Small intestine (tissue), 7 donors: ENCODE measurements at regions not wholly inside any gene's neighbourhood (a gene's known extent, or its start where the extent isn't known, plus 50 kb on each side); places are given as distances from the start of the nearest gene placed in this dataset.

Experiments
- DNase-seq, 2 donors: peaks; one replicate each; pipeline versions ENCODE4 v3.0.0 to v3.0.0-alpha.2; 2013
- FAIRE-seq: peaks from 2 replicates; lab custom pipeline; 2012; peaks lifted over from hg19 to GRCh38; lab: Jason Lieb, UNC
- H3K27ac ChIP-seq, 3 donors: one replicate each; pipeline ENCODE4 v1.5.1; 2013; ENCODE audit warnings: low read length in 2 of 3, mild to moderate bottlenecking in 2 of 3, control low read depth in 1 of 3, inconsistent platforms in 1 of 3, low read depth in 1 of 3, moderate library complexity in 1 of 3
- H3K27me3 ChIP-seq, 3 donors: one replicate each; pipeline ENCODE4 v1.6.1; 2013; ENCODE audit warnings: low read length in 3 of 3, inconsistent platforms in 1 of 3; ENCODE audit not compliant: control insufficient read depth in 3 of 3, insufficient read depth in 3 of 3
- H3K36me3 ChIP-seq, 3 donors: one replicate each; pipeline ENCODE4 v1.6.1; 2013; ENCODE audit warnings: low read length in 3 of 3, inconsistent platforms in 1 of 3, low read depth in 1 of 3, mild to moderate bottlenecking in 1 of 3, moderate library complexity in 1 of 3; ENCODE audit not compliant: control insufficient read depth in 3 of 3, insufficient read depth in 2 of 3
- H3K4me1 ChIP-seq, 3 donors: one replicate each; pipeline ENCODE4 v1.6.1; 2013; ENCODE audit warnings: low read length in 2 of 3, inconsistent platforms in 1 of 3, low read depth in 1 of 3, mild to moderate bottlenecking in 1 of 3, moderate library complexity in 1 of 3; ENCODE audit not compliant: control insufficient read depth in 3 of 3, insufficient read depth in 2 of 3
- H3K4me3 ChIP-seq, 3 donors: one replicate each; pipeline ENCODE4 v1.5.1; 2013; ENCODE audit warnings: low read length in 3 of 3, control low read depth in 1 of 3, inconsistent platforms in 1 of 3, low read depth in 1 of 3, mild to moderate bottlenecking in 1 of 3, moderate library complexity in 1 of 3
- H3K9me3 ChIP-seq, 2 donors: one replicate each; pipeline ENCODE4 v1.6.1; 2013; ENCODE audit warnings: low read depth in 1 of 2, low read length in 1 of 2; ENCODE audit not compliant: control insufficient read depth in 2 of 2, insufficient read depth in 1 of 2
- WGBS, 3 donors: extraction: QIAGEN DNeasy Blood & Tissue Kit; methylation state at CpG; one replicate each; pipeline ENCODE4 v1.1.7; 2013; 5-methylcytosine and 5-hydroxymethylcytosine counted together
- donor health status: healthy with polysubstance abuse.
- donor health status: control.
- donor health status: control.
- donor health status: Bipolar disorder and iron deficiency.
- donor health status: healthy.

DNA sequence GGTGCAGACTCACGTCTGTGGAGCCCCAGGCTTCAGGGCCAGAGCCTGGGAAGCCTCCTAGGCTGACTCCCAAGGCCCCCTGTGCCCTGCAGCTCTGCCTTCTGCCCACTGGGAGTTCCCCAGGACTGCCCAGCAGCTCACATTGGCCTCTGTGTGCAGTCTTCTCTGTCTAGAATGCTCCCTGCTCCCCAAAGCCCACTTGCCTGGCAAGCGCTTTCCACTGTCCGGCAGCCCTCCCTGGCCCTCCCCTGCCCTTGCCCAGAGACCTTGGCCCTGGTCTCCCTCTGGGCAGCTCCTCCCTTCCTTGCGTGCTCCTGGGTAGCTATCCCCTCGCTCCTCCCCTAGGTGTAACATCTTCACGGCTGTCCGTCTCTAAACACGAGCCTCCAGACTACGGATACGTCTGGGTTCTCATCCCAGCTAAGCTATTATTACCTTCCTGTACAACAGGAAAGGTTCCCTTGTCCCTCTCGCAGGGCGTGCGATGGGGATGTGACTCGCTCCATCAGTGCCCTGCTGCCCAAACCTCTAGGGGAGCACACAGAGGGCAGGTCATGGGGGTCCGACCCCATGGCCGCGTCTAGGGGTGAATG is 325.5 kb upstream of the RTL1 start:
- no peak overlapping the region for H3K4me3 ChIP-seq
- H3K9me3 ChIP-seq, result no peaks in the 10 kb centered on the region
- no peak overlapping the region for H3K27ac ChIP-seq
- 88 to 92% (median 90%) methylated on average over 17 of the region's 17 CpGs for WGBS, 3 donors
- H3K4me1 ChIP-seq, result peaks cover 0 to 40% (median 0%) of the 10 kb centered on the region in 3 donors
- DNase-seq (no peak), FAIRE-seq (no peak)
- peaks cover 0 to 4% (median 0%) of the 10 kb centered on the region in 3 donors for H3K36me3 ChIP-seq
- no peaks in the 10 kb centered on the region for H3K27me3 ChIP-seq

DNA sequence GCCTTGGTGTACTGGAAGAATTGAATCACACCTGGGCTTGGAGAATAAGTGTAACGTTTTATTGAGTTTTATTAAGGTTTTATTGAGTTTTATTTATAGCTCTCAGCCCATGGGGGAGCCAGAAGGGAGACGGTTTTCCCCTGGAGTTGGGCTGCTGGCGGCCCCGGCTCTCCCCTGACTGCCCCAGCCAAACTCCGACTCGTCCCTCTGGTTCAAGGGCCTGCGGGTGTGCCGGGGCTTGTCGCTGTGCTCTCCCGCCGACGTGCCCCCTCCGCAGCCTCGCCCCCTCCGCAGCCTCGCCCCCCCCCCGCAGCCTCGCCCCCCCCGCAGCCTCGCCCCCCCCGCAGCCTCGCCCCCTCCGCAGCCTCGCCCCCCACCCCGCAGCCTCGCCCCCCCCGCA is 326.1 kb upstream of the RTL1 start:
- FAIRE-seq (no peak), DNase-seq (no peak)
- 64 to 78% (median 75%) methylated on average over 9 to 21 of the region's 27 CpGs for WGBS, 3 donors
- H3K27ac ChIP-seq, result no peak overlapping the region
- H3K9me3 ChIP-seq, result no peaks in the 10 kb centered on the region
- no peaks in the 10 kb centered on the region for H3K27me3 ChIP-seq
- peaks cover 0 to 4% (median 0%) of the 10 kb centered on the region in 3 donors for H3K36me3 ChIP-seq
- H3K4me1 ChIP-seq, result peaks cover 0 to 41% (median 0%) of the 10 kb centered on the region in 3 donors
- H3K4me3 ChIP-seq, result no peak overlapping the region

DNA sequence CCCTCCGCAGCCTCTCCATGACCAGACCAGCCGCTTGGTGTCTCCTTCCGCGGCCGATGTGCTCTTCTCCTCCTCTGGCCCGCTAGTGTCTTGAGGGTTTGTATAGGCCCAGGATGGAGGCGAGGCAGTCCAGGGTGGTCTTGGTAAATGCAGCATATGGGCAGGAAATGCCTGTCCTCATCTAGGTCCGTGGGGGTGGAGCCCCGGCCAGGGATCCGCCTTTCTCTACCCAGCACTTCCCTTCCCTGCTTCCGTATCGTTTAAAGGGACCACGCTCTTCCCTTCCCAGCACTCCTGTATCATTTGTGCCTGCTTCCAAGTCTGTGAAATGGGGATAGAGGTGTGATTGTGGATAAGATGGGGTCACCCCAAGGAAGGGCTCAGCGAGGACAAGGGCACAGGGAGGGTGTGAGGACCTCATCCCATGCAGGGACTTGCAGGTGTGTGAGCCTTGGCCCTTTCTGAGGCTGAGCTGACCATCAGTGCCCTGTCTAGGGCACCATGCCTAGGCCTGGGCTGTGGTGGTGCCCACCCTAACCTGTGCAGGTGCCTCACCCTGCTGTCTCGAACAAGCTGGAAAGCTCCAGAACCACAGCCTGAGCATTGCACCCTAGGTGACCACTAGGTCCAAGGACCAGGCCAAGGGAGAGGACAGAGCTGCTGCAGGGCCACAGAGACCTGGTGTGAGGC is 326.8 kb upstream of the RTL1 start:
- no peak overlapping the region for H3K27ac ChIP-seq
- WGBS, 3 donors, result 83 to 85% (median 84%) methylated on average over 13 to 15 of the region's 15 CpGs
- no peaks in the 10 kb centered on the region for H3K27me3 ChIP-seq
- peaks cover 0 to 39% (median 0%) of the 10 kb centered on the region in 3 donors for H3K4me1 ChIP-seq
- FAIRE-seq, result no peak
- H3K9me3 ChIP-seq, result no peaks in the 10 kb centered on the region
- peaks cover 0 to 4% (median 0%) of the 10 kb centered on the region in 3 donors for H3K36me3 ChIP-seq
- DNase-seq, result no peak
- no peak overlapping the region for H3K4me3 ChIP-seq

DNA sequence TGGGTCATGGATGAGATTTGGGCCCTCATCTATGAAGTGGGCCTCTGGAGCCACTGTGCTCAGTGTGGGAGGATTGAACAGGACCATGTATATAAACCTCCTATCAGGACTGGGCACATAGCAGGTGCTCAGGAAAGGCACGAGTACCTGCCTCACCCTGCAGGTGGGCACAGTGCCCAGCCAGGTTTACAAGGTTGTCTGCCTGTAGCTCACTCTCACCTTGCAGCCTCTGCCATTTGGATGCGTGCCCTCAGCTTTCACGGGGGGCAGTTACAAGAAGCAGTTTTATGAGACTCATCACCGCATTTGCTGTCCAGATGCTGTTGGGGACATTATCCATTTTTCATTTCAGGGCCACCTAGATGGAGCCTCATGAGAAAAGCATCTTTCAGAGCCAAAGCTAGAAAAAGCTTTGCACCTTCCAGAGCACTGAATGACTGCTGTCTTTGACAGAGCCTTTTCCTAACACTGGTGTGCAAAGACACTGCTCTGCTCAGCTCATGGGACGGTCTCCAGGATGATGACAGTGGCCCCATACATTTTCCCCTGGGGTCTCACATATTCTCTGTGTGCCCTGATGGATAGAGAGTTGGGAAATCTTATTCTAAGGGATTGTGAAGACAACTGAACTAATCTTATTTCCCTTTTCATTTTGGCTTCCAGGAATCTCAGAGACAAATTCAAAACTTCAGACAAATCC is 327.5 kb upstream of the RTL1 start:
- no peaks in the 10 kb centered on the region for H3K27me3 ChIP-seq
- peaks cover 0 to under 1% (median 0%) of the 10 kb centered on the region in 3 donors for H3K36me3 ChIP-seq
- FAIRE-seq (no peak), DNase-seq (no peak)
- no peaks in the 10 kb centered on the region for H3K9me3 ChIP-seq
- no peak overlapping the region for H3K27ac ChIP-seq
- H3K4me3 ChIP-seq, result no peak overlapping the region
- 41 to 80% (median 51%) methylated on average over 5 of the region's 5 CpGs for WGBS, 3 donors
- H3K4me1 ChIP-seq, result peaks cover 0 to 34% (median 0%) of the 10 kb centered on the region in 3 donors

DNA sequence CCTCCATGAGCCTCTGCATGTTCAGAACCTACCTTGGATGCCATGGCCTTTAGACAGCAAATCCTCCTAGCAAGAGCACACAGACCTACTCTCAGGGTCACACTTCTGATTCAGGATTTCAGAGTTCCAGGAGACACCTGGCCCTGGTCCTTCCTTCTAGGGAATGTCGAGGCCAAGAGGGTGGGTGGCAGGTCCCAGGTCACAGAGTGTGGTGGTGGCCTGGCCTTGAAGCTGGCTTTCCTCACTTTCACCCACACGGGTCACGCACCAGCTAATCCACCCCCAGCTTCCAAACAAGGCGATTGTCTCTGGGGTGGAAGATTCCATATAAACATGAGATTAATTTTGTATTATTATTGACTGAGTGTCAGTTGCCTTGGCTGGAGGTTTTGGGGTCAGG is 328.3 kb upstream of the RTL1 start:
- FAIRE-seq, result no peak
- Histone ChIP-seq H3K4me3 (no peak overlapping the region), H3K9me3 (no peaks in the 10 kb centered on the region), H3K36me3 (no peaks in the 10 kb centered on the region), H3K4me1 (peaks cover 0 to 25% (median 0%) of the 10 kb centered on the region in 3 donors), H3K27me3 (no peaks in the 10 kb centered on the region), H3K27ac (no peak overlapping the region)
- 76 to 87% (median 79%) methylated on average over 4 of the region's 4 CpGs for WGBS, 3 donors
- DNase-seq, result no peak

DNA sequence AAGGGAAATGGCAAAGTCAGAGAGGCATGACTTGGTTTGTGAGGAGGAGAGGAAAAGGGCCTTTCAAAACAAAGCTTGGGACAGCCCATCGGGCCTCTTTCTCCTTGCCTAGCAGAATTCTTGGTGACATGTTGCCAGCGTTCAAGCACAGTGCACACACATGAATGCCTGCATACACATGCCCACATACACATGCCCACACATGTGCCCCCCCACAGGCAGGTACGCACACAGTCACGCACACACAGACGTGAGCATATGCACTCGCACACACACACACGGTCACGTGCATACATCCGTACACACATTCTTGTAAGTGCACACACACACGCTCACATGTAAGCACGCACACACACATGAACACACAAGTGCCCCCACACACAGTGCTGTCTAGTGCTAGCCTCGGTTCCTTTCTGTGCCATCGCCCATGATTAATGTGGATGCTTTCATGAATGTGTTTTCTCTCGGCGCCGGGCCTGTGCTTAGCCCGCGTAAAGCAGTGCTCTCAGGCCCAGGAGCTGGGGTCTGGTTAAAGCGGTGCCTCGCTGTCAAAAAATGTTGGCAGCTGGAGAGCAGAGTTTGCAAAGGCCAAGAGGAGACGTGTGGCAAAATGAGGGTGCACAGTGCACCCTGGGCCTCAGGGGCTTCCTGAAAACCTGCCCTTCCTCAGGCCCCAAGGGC is 328.8 kb upstream of the DIO3 start:
- H3K9me3 ChIP-seq, result no peaks in the 10 kb centered on the region
- no peak overlapping the region for H3K27ac ChIP-seq
- FAIRE-seq (no peak), DNase-seq (no peak)
- no peak overlapping the region for H3K4me3 ChIP-seq
- H3K4me1 ChIP-seq, result peaks cover 0 to 22% (median 0%) of the 10 kb centered on the region in 3 donors
- H3K27me3 ChIP-seq, result no peaks in the 10 kb centered on the region
- H3K36me3 ChIP-seq, result no peaks in the 10 kb centered on the region
- WGBS, 3 donors, result 82 to 90% (median 87%) methylated on average over 21 of the region's 21 CpGs

DNA sequence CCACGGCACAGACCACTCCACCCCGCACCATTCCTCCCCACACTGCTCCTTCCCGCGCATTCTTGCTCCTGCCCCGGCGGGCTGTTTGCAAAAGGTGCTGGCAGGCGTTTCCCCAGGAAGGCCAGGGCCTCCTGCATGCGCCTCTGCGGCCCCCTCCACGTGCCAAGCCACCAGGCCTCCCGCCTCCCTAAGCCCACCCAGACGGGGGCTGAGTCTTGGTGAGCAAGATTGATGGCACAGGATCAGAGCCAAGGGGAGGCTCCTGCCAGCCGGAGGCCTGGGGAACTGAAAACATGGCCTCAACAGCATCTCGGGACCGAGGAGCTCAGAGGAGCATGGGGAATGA is 328.3 kb upstream of the DIO3 start:
- Histone ChIP-seq H3K4me3 (no peak overlapping the region), H3K36me3 (no peaks in the 10 kb centered on the region), H3K27ac (no peak overlapping the region), H3K9me3 (no peaks in the 10 kb centered on the region), H3K27me3 (no peaks in the 10 kb centered on the region), H3K4me1 (peaks cover 0 to 22% (median 0%) of the 10 kb centered on the region in 3 donors)
- FAIRE-seq (no peak), DNase-seq (no peak)
- WGBS, 3 donors, result 52 to 68% (median 65%) methylated on average over 15 of the region's 15 CpGs

DNA sequence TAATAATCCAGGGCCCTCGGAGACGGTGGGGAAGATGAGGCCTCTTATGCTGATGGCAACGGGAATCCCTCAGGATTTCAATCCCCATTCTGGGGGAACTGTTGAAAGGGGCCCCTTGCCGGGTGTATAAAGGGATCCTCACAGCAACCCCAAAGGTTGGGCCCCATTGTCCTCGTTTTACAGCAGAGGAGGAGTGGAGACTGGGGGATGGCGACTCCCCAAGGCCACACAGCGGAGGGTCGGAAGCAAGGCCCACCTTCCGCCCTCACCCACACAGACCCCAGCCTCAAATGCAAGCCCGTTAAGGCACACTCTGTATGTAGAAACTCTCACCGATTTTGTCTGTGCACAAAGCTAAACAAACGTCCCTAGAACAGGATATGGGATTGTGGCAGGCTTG is 327.9 kb upstream of the DIO3 start:
- H3K27me3 ChIP-seq, result no peaks in the 10 kb centered on the region
- WGBS, 3 donors, result 73 to 75% (median 74%) methylated on average over 12 of the region's 12 CpGs
- no peak overlapping the region for H3K27ac ChIP-seq
- FAIRE-seq (no peak), DNase-seq (no peak)
- H3K9me3 ChIP-seq, result no peaks in the 10 kb centered on the region
- H3K36me3 ChIP-seq, result no peaks in the 10 kb centered on the region
- H3K4me3 ChIP-seq, result no peak overlapping the region
- peaks cover 0 to 22% (median 0%) of the 10 kb centered on the region in 3 donors for H3K4me1 ChIP-seq
